ENCODE measurements at regions not wholly inside any gene's neighbourhood (a gene's known extent, or its start where the extent isn't known, plus 50 kb on each side); places are given as distances from the start of the nearest gene placed in this dataset.

GRCh38 chr16:73385696-73386095 lies 337.8 kb upstream of the ZFHX3 start:
- DNase-seq: no peak

DNA sequence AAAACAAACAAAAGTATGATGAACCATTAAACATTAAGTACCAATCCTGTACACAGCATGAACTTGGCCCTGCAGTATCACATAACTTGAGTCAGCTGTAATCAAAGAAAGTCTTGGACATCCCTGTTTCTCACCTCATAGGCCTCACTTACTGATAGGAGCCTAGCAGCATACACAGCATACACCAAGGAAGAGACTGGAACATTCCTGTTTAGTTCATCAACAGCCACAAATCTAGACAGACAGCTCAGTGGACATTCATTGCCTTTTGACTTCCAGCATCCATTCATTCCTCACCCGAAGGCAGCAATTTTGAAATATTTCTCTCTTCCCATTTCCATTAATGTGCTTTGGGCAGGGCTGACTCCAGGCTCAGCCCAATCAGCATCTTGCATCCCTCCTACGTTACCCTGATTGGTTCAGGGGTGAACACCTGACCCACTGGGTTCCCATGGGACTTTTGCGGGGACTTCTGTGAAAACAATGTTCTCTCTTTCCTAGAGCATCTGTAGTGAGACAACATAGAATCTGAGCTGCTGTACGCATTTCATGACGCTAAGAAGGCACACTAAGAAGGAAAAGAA lies 336.7 kb upstream of the ZFHX3 start:
- no peak for DNase-seq

DNA sequence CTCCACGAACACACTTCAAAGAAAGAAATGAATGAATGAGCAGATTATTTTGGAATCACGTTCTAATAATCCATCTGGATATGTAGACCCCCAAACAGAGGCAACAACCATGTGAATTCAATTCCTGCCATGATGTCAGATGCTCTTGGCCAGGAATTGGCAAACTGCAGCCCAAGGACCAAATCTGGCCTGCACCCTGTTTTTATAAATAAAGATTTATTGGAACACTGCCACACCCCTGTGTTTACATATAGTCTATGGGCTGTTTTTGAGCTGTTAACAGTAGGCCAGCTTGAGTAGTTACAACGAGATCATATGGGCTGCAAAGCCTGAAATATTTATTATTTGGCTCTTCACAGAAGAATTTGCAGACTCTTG lies 336.0 kb upstream of the ZFHX3 start:
- no peak for DNase-seq

- DNase-seq: no peak
Measured at GRCh38 chr16:73383195-73383987, 335.5 kb upstream of the ZFHX3 start.

GRCh38 chr16:73378471-73378870 lies 330.5 kb upstream of the ZFHX3 start:
- no peak for DNase-seq

- no peak for DNase-seq
Measured at GRCh38 chr16:73371584-73372319, 323.8 kb upstream of the ZFHX3 start.

DNA sequence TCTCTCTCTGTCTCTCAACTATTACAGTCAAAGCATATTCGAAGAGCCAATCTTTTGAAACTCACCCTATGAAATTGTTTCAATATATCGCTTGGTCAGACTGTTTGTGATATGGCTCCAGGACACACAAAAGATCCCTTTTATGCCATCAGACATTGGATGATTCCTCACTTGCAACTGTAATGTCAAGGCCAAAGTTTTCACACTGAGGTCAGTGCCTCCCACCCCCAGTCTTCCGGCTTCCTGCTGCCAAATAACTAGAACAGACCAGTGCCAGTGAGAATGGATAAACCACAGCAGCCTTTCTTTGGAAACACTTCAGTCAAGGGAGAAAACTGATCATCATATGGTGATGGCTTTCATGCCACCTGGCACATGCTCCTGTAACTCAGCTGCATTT lies 321.9 kb upstream of the ZFHX3 start:
- no peak for DNase-seq

DNA sequence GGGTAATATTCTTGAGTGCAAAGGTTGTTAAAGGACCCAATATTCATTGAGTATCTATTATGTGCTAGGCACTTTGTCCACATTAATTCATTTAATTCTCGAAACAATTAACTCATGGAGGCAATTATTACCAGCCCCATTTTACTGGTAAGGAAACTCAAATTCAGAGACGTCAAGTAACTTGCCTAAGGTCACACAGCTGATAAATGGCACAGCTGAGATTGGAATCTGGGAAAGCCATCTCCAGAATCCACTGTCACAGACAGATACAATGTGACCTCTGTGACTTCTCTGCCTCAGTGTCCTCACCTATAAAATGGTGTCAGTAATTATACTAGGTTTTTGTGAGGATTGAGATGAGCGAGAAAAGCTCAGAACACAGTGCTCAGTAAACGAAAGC lies 320.8 kb upstream of the ZFHX3 start:
- no peak for DNase-seq

GRCh38 chr16:73365016-73365551 lies 317.2 kb upstream of the ZFHX3 start:
- peak; percentile 7 for DNase-seq

GRCh38 chr16:73364413-73364812 lies 316.5 kb upstream of the ZFHX3 start:
- DNase-seq: no peak

- no peak for DNase-seq
Measured at GRCh38 chr16:73361061-73361460, 313.1 kb upstream of the ZFHX3 start.

DNA sequence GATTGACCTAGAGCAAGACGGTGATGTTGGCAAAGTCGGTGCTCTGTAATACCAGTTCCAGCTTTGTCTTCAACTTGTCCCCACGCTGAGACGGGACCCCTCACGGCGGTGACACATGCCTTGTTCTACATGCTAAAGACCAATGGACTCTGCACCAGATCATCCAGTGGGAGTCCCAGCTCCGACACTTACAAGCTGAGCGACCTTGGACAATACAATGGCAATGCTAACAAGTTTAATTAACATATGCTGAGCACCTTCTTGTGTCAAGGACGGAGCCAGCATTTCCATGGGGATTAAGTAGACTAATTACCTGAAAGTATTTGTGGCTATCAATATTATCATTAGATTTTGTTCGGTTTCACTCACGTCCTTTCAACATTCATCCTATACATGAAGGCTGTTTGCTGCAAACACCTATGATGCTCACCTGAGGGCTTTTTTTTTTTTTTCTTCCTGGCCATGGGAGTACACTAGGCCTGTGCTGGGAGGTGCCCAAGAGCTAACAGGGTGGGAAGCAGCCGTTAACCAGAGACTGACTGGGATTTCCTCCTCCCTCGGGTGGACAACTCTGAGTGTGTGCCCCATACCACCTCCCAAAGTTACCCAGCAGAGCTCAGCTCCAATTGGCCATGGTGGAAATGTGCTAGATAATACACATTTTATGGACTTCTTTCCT lies 308.6 kb upstream of the ZFHX3 start:
- DNase-seq: no peak

- no peak for DNase-seq
Measured at GRCh38 chr16:73355981-73356380, 308.1 kb upstream of the ZFHX3 start.

GRCh38 chr16:73354434-73354833 lies 306.5 kb upstream of the ZFHX3 start:
- DNase-seq: no peak

DNA sequence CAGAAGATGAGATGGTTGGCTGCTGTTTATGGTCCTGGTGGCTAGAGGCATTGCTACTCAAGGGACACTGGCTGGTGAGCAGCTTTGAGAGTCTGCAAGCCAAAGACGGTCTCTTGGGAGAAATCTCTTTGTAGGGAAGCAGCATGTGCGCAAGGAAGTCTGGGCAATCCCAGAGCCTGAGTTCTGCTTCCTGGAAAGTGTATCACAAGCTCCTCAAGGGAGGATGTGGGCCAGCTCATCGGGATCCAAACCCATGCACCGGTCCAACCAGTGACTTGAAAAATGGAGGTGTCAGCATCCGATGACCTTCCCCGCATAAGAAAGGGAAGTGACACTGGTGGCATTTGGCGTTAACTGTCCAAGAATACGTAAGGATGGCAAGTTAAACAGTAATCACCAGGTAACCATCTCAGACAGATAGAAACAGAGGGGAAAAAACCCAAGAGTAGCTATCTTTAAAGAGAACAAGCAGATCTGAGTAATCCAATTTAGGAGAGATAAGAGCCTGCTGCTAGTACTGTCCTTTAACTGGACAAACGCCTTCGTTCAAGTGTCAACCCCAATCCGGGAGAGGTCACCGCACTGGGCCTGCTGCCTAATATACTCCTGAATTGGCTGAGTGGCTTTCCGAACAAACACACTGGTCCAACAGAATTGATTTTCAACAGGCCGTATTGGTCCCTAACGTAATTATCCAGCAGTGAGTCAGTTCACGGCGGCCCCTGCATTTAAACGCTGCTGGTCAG lies 303.0 kb upstream of the ZFHX3 start:
- DNase-seq: no peak

GRCh38 chr16:73347500-73348375 lies 299.8 kb upstream of the ZFHX3 start:
- DNase-seq: no peak

- DNase-seq: no peak
Measured at GRCh38 chr16:73339821-73340220, 291.9 kb upstream of the ZFHX3 start.

DNA sequence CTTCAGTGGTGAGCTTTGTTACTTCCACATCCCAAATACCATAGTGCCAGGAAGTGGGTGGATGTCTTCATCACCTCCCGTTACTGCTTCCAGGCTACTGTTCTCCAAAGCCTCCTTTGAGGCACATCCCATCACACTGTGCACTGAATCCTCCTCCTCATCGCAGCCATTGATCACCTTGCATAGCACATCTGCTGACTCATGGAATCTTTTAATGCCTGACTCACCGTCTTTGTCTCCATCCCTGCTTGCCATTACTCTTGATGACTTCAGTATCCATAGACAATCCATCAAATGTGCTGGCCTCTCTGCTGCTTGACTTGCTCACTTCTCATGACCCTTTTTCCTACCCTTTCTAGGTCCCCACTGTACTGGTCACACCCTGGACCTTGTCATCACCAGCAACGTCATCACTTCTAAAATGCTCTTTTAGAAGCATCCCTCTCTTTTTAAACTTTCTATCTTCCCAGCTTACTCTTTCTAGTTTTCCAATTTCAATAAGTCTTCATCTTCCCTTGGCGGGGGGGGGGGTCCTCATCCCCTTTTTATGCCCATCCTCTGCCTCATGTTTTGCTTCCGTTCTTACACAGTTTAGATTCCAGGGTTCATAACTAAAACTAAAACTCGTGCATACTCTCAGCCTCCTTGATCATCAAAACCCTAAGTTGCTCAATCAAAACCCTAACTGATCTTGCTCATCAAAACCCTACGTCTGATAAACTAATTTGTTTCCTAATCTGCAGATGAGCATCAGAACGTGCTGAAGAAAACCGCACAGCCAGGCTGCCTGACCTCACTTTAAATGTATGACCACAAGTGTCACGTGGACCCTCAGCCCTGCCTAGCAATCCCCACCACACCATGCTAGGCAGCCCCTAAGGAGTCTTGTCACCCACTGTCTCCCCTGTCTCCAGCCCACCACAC lies 289.7 kb upstream of the ZFHX3 start:
- DNase-seq: peak; percentile 60

- no peak for DNase-seq
Measured at GRCh38 chr16:73329358-73330286, 281.7 kb upstream of the ZFHX3 start.

Measured in hematopoietic multipotent progenitor cell treated with erythropoietin and hydrocortisone succinate and interleukin-3 and kit ligand, for 6 days (in vitro differentiated cells).